ENCODE measurements at regions not wholly inside any gene's neighbourhood (a gene's known extent, or its start where the extent isn't known, plus 50 kb on each side); places are given as distances from the start of the nearest gene placed in this dataset.

GRCh38 chr16:63749276-63749675, 1372.6 kb downstream of the CDH11 start:
- TF ChIP-seq CTCF (conservative IDR thresholded peaks at IDR 0.05) (no peak), ZFX (IDR thresholded peaks at IDR 0.05) (no peak)

Measured in C4-2B (cell line).